ENCODE measurements at regions not wholly inside any gene's neighbourhood (a gene's known extent, or its start where the extent isn't known, plus 50 kb on each side); places are given as distances from the start of the nearest gene placed in this dataset.

DNA sequence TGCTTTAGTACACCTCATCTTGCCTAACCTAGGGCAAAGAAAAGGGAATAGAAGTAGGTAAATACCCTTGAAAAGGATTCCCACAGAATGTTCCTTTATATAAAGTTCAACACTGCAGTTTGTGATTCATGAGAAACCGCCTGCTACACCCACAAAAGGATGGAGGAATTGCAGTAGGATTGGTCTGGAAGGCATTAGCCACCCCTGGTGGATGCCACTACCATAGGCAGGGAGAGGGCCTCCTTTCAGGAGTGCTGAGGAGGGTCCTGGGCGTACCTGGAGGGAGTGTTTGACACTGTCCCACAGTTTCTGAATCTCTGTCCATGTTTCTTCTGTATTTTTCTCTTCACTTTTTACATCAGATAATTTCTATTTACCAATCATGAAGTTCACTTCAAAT is 221.8 kb upstream of the TMEM72 start:
- DNase-seq, result no peak

DNA sequence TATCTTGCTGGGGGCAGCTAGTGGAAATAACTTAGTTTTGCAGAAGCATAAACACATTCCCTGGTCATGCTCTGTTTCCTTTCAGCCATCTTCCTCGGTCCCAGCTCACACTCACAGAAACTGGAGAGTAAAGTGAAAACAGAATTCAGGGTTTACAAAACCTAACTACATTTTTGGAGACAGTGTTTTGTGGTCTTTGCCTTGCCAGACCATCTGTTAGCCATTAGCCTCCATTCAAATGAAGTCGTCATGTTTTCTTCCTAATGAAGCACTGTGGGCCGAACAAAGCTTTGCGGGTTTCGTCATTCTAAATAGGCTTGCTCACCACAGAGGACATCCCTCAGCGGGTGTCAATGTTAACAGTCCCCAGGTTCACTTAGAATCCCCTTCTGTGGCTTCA is 214.6 kb upstream of the TMEM72 start:
- no peak for DNase-seq

DNA sequence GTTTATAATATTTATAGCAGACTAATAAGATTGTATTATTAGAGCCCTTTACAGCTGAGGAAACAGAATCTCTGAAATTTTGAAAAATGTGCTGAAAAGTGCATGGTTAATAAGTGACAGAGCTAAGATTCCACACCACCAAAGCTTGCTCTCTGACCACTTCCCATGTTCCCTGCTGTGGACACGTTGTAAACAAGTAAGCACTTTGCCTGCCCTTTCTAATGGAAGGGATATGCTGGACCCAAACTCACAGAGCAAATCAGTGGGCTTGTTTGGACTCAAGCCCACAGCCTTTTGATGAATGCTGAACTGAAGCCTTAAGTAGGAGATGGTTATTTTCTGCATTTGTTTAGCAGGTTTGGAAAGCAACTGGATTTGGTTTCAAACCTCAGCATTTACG is 214.0 kb upstream of the TMEM72 start:
- DNase-seq, result no peak

DNA sequence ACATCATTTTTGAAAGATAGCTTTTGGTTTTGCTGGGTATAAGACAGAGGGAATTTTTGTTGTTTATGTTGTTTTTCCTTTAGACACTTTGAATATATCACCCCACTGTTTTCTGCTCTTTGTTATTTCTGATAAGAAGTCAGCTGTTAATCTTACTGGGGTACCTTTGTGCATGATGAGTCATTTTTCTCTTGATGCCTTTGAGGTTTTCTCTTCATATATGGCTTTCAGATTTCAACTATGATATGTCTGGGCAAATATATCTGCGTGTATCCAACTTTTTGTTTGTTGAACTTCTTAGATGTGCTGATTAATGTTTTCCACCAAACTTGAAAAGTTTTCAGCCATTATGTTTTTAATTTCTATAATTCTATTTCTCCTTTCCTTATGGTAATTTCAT is 208.6 kb upstream of the TMEM72 start:
- DNase-seq, result no peak

DNA sequence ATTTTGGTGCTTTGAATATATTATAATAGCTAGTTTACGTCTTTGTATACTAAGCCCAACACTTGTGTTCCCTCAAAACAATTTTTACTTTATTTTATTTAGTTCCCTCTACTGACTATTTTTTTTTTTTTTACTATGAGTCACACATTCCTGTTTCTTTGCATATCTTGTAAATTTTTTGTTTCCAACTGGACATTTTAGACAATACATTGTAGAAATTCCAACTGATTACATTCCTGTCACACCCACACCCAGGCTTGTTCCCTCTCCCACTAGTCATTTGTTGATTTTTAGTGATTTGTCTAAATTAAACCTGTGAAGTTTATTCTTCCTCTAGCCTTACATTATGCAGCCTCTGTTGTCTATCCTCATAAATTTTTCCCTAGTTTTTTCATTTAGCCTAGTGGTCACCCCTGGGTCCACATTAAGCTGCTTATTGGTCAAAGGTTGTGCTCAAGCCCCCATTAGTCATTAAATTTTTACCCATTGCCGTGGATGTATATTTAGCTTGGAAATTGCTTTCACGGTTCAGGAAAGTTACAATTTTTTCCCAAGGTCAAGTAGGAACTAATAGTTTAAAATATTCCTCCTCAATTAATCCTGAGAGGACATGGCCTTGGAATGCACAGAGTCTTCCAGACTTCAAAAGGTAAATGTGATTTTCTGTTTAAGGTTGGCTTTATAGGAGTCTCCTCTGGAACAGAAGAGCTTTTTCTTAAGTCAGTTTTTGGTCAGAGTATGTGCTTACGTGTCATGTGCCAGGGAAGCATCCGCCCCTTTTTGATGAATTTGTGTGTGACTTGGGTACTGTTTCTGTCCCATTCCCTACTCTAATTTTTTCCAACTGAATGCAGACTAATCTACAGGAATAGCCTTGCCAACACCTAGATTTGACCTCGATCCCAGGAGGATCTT is 207.6 kb upstream of the TMEM72 start:
- DNase-seq, result no peak

DNA sequence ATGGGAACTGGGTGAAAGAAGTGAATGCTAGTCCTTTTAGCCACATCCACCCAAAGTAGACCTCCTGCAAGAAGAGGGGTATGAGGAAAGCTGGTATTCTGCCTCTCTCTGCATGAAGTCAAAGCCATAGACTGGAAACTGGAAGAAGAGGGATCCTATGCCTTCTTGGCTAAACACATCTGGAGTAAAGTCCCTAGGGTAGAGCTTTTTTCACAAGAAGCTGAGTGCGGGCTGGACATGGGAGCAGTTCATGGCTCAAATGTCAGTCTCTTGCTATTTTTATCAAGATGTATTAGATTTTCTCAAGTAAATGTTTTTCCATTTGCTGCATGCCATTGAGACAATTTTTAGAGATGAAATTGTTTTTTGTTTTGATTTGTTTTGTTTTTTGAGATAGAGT is 206.5 kb upstream of the TMEM72 start:
- no peak for DNase-seq

DNA sequence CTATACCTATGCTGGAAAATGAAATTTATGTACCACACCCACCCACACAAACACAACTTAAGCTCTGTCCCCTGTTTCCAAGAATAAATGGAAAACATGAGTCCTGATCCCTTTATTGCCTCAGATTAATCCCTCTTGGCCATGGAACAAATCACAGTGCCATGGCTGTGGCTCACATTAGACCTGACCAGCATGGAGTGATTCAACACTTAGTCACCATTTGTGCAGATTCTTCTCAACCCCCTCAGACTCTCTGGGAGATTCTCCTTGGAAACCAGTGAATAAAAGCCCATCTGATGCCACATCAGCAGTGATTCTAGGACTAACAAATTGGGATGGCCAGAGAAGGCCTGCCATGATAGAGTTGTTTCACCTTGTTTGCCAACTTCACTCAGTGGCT is 204.4 kb upstream of the TMEM72 start:
- no peak for DNase-seq

DNA sequence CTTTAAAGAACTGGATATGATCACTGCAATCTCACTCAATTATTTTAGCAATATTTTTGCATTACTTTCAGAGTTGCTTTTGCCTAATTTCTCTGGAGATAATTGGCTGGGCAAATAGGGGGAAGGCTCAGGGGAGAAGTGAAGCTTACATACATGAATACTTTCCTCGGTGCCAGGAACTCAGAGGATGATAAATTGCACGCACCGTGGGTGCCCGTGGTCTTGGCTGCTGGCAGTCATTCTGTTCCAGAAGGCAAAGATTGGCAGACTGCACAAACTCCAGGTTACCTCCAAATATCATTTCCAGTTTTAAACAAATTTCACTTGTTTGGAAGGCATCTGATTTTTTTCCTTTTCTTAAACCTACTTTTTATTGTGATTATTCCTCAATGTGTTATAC is 197.8 kb upstream of the TMEM72 start:
- DNase-seq, result no peak

DNA sequence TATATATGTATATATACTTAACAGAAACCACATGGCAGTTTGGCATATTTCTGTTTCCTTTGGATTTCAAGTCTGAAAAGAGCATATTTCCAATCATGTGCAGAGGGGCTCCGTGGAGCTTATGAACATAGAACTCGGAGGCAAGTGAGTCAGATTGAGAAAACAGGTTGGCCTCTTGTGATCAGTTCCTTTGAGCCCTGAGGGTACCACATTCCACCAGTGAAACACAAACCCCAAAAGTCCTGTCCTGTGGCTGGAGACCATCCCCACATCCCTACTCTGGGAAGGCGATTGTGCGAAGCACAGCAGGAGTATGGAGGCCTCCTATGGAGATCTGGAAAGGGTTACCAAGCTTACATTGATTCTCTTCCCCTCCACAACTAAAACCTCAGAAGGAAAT is 196.7 kb upstream of the TMEM72 start:
- DNase-seq, result no peak

DNA sequence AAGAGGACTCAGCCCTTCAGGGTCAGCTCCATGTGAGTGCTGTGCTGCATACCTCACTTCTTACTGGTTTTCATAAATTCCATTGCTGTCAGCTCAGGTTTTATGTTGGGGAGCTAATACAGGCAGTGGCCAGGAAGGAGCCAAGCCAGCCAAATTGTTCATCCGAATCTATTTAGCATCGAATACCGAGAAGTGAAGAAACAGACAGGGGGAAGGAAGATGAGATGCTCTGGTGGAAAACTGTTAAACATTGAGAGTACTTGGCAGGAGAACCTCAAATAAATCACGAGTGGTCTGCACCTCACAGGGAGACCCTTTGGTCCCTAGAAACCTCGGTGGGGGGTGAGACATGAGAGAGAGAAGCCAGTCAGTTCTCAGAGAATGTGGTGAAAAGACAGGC is 196.0 kb upstream of the TMEM72 start:
- DNase-seq, result no peak

DNA sequence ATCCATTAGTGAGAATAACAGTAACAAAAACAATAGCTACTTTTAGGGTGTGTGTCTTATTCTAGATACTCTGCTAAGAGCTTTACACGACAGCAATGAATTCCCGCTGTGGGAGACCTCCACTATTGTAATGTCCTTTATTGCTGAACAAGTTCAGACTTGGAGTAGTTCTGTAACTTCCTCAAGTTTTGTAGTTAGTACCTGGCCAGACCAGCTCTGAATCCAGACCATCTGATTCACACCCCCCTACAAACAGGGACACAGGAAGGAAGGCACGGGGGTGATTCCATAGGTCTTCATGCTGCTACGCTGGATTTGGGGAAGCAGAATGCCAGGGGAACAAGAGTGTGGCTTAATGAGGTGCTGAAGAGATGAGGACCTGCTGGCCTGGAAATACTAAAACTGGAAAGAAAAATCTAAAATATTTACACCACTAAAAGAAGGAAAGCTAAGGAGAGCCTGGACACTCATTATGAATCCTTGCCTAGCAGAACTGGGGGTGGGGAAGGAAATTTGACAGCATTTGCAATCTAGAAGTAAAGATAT is 194.6 kb upstream of the TMEM72 start:
- DNase-seq, result no peak

DNA sequence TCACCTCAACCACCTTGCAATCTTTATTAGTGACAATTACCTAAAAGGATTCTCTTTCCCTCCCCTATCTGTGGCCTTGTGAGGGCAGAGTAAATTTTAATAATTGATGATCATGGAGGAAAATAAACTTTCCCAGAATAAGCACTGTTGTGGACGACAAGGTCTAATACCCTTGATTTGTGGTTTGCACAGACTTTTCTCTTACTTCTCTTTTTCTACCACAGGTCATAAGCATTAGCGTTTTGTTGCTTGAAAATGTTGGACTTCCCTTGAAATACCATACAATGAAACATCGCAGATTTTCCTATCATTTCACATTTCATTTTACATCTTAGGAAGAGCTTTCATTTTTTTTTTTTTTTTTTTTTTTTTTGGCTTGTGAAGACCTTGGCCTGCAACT is 188.1 kb upstream of the TMEM72 start:
- DNase-seq, result no peak

DNA sequence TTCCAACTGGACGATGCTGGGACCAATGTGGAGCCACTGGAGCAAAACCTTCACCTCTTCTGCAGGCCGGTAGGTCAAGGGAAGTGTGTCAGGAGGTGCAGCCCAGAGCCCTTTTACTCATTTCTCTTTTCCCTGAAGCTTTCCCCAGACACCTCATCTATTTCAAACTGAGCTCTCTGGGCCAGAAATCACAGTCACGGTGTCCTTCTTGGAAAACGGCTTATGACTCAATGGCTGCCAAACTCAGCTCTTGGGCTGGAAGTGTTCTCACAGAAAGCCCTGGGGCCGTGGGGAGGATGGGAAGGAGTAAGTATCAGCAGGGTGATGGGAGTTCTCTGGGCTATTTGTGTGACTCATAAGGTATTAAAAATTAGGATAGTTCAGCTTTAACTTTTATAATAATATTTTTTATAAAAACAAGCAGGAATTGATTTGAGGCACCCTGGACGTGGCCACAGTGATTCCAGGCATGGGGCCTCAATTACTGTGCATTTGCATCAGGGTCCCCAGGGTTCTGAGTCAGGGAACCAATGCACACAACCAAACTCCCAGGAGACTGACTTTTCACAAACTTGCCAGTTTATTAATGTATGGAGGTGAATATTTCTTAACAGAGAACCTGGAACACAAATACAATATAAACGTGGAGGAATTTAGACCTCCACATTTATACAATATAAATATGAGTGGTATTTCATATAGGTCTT is 187.4 kb upstream of the TMEM72 start:
- DNase-seq, result no peak

DNA sequence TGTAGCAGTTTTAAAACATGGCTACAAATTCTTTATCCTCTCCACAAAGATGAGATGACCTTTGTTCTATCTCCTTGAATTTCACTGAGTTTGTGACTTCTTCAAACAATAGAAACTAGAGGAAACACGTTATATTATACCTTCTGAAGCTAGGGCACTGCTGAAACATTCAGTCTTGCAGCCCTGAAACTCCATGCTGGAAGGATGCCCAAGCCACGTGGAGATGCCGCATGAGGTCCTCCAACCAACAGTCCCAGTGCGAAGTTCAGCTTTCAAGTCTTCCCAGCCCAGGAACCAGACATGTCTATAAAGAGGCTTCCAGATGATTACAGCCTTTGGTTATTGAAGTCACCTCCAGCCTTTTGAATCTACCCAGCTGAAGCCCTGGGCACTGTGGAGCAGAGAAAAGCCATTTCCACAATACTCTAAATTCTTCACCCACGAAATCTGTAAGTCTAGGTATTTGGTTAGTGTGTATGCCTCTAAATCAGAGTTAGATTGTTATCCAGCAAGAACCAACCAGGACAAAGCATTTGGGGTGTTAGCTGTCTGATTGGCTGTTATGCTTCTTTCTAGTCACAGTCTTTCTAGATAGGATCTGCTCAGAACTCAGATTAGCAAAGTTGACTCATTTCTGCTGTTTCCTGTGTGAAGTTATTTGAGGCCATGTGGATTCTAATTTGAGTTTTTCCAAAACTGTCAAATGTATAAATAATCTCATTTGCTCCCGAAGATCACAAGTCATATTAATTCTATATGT is 186.5 kb upstream of the TMEM72 start:
- no peak for DNase-seq

DNA sequence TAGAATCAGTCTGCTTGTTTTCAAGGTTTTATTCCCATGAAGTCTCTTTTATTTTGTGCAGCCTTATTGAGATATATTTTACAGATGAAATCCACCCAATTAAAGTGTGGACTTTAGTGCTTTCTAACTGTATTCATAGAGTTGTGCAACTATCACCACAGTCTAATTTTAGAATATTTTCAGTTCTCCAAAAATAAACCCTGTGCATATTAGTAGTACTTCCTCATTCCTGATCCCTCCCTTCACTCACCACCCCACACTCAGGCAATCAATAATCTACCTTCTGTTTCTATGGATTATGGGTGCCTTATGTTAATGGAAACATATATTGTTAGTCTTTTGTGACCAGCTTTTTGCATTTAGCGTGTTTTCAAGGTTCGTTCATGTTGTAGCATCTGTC is 185.7 kb upstream of the TMEM72 start:
- DNase-seq, result no peak

DNA sequence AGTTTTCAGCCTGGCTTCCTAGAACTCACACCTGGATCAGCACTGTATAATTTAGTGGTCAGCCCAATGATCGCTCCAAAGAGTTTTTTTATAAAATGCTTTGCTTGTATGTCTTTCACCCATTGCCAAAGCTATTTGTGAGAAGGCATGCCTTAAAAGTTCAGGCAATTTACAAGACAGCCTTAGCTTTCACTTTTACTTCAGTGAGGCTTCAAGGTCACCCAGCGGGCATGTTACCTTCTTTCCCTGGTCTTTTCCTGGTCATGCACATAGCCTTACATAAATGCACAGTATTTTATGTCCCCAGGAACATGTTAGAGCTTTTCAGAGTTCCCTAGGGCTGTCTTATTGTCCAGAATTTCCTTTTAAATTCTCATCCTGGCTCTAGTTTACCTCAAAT is 179.9 kb upstream of the TMEM72 start:
- DNase-seq, result no peak

DNA sequence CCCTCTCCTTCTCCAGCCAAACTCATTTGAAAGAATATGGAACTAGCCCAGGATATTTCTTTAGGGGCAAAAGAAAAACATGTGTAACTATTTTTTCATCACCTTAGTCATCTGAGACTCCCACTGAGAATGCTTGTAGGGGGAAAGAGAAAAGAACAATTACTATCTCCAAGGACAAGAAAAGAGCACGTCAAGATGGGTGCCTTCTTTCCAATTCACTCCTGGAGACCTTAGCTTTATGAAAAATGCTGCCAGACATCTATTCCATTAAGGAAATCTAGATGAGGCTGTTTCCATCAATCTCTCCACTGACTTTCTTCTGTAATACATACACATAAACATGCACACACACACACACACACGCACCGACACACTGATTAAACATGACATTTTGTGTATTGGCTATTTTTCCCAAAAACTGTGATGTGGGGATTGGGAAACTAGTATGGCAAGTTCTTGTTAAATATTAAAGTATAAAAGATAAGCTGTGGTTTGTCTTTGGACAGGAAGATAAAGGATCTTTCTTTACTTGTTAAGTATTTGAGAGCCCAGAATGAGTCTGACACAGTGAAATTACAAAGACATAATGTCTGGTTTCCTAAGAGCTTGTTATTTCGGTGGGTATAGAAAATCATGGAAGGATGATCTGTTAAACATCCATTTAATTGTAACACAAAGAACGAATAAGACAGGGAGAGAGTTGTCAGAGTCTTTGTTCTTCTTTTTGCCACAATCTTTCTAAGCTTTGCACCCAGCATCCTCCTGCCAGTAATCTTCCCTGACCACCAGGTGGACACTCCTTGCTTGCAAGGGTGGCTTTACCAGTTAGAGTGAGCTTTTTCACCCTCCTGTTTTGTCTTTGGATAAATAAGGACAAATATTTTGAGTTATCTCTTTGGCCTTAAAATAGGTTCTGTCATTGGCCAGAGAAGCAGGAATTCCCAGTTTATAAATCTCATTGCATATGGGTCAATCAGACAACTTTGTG is 177.3 kb upstream of the TMEM72 start:
- no peak for DNase-seq

DNA sequence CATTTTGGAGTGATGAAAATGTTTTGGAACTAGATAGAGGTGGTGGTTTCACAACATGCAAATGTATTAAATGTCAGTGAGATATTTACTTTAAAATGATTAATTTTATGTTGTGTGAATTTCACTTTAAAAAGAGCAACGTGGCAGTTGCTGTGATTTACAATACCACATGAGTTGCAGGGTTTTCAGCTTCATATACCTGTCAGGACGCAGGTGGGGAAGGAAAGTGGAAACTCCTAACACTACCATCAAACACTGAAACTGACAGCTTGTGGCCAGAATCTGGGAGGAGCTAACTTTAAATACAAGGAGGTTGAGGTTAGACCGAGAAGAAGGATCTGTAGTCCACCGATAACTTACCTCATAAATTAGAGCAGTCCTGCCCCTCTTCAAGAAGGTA is 168.9 kb upstream of the TMEM72 start:
- DNase-seq, result no peak

DNA sequence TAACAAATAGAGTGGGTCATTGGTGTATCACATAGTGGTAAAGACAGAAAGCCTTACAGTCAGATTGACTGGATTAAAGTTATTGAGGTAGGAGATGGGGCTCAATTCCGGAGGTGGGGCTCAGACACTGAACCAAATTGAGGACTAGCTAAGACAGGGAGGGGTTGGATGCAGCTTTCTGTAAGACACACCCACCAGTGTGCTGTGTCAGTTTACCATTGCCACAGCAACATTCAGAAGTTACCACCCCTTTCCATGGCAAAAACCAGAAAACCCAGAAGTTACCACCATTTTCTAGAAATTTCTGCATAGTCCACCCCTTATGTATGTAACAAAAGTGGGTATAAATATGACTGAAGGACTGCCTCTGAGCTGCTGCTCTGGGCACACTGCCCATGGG is 167.6 kb upstream of the TMEM72 start:
- no peak for DNase-seq

DNA sequence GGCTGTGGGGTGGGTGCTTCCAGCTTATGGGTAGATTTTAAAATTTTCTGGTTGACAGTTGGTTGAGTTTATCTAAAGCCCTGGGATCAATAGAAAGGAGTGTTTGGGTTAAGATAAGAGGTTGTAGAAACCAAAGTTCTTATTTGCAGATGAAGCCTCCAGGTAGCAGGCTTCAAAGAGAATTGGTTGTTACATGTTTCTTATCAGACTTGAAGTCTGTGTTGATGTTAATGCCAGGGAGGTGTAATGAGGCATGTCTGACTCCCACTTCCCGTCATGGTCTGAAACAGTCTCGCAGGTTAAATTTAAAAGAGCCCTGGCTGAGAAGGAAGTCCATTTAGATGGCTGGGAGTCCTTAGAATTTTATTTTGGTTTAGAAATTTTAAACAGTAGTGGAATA is 165.2 kb upstream of the TMEM72 start:
- DNase-seq, result no peak

DNA sequence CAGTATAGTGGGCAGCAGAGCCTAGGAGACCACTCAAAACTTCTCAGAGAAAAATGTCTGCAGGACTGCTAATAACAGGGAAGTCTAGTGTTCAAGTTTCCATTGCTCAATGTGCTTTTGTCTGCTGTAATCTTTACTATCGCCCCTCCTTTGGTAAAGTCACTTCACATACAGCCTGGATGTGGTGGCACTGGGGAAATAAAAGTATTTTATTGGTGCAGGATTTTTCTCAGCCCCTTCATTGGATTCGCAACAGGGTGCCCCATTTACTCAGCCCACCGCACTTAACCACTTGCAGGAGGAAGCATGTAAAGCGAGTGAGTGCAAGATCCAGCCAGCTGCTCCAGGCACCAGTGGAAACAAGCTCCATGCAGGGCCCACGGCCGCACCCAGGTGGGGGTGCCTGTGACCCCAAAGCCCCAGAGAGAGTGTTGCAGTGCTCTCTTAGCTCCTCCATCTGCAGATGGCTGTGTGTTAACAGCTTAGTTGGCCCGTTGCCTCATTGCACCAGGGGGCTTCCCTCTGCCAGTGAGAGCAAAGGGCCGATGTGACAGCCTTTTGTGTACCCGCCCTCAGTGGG is 163.5 kb upstream of the TMEM72 start:
- DNase-seq, result no peak

DNA sequence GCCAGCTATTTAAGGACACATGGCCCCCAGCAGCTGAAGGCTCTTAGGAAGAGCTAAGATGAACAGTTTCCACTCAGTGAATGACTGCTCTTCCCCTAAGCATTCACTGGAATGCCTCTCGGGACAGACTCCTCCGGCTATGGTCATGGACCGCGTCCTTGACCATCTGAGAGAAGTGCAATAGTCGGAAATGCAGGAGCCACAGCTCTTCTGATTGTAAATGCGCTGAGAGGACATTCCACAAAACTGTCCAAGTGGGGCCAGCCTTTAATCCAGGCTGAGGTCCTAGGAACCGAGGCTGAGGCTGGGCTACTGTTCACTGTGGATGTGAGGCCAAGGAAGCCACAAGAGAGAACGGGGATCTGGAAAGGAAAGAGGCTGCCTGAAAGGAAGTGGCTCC is 162.0 kb upstream of the TMEM72 start:
- DNase-seq, result no peak

All from NCI-H1105 treated with DMSO at 0.1 percent for 48 hours (cell line).